H9 (cell line): ENCODE measurements at regions not wholly inside any gene's neighbourhood (a gene's known extent, or its start where the extent isn't known, plus 50 kb on each side); places are given as distances from the start of the nearest gene placed in this dataset.
"Not testable (repeated sequence)": the region's sequence is repeated elsewhere in the genome, so short reads cannot be mapped to it uniquely, and the experiment has no call there.

ENCODE experiments used
- DNase-seq: peaks from one replicate; pipeline ENCODE4 v3.0.0-alpha.2; 2017
- H2AFZ ChIP-seq: one replicate; pipeline ENCODE4 v1.6.1; 2013; ENCODE audit warnings: mild to moderate bottlenecking, low read length, control low read depth, moderate library complexity
- H2AK5ac ChIP-seq: 2 replicates; pipeline ENCODE4 v1.6.1; 2013; ENCODE audit warnings: low read length, control low read depth, mixed read lengths; ENCODE audit not compliant: insufficient read length
- H2BK120ac ChIP-seq: one replicate; pipeline ENCODE4 v1.6.1; 2013; ENCODE audit warnings: low read depth, mild to moderate bottlenecking, low read length, control low read depth, inconsistent platforms; ENCODE audit not compliant: poor library complexity, severe bottlenecking
- H2BK12ac ChIP-seq: 2 replicates; pipeline ENCODE4 v1.6.1; 2013; ENCODE audit warnings: low read length, control low read depth, mixed read lengths, low read depth; ENCODE audit not compliant: insufficient read length
- H2BK15ac ChIP-seq: 2 replicates; pipeline ENCODE4 v1.6.1; 2013; ENCODE audit warnings: low read depth, low read length, control low read depth
- H2BK20ac ChIP-seq: one replicate; pipeline ENCODE4 v1.6.1; 2013; ENCODE audit warnings: low read depth, mild to moderate bottlenecking, low read length, control low read depth, inconsistent platforms; ENCODE audit not compliant: poor library complexity, severe bottlenecking
- H2BK5ac ChIP-seq: 2 replicates; pipeline ENCODE4 v1.6.1; 2013; ENCODE audit warnings: low read length, control low read depth, mixed read lengths; ENCODE audit not compliant: insufficient read length
- H3K14ac ChIP-seq: 2 replicates; pipeline ENCODE4 v1.6.1; 2013; ENCODE audit warnings: low read length, control low read depth; ENCODE audit not compliant: insufficient read depth
- H3K18ac ChIP-seq: 2 replicates; pipeline ENCODE4 v1.6.1; 2013; ENCODE audit warnings: low read depth, mild to moderate bottlenecking, mixed read lengths, low read length, control low read depth; ENCODE audit not compliant: insufficient read length
- H3K23ac ChIP-seq: 2 replicates; pipeline ENCODE4 v1.6.1; 2013; ENCODE audit warnings: low read length, control low read depth, mixed read lengths, low read depth; ENCODE audit not compliant: insufficient read length
- H3K23me2 ChIP-seq: 2 replicates; pipeline ENCODE4 v1.6.1; 2013; ENCODE audit warnings: low read depth, mild to moderate bottlenecking, mixed read lengths, low read length, control low read depth; ENCODE audit not compliant: insufficient read length, poor library complexity, severe bottlenecking
- H3K27ac ChIP-seq: 2 replicates; pipeline ENCODE4 v1.5.1; 2013; ENCODE audit warnings: low read length, control low read depth, mixed read lengths, low read depth; ENCODE audit not compliant: insufficient read length
- H3K27me3 ChIP-seq: 2 replicates; pipeline ENCODE4 v1.6.1; 2013; ENCODE audit warnings: low read length, control low read depth, inconsistent platforms; ENCODE audit not compliant: insufficient read depth
- H3K4ac ChIP-seq: 2 replicates; pipeline ENCODE4 v1.6.1; 2013; ENCODE audit warnings: low read depth, mild to moderate bottlenecking, control low read depth, inconsistent platforms, low read length, moderate library complexity
- H3K4me1 ChIP-seq: 2 replicates; pipeline ENCODE4 v1.6.1; 2013; ENCODE audit warnings: low read length, control low read depth, inconsistent platforms; ENCODE audit not compliant: insufficient read depth
- H3K4me2 ChIP-seq: 2 replicates; pipeline ENCODE4 v1.6.1; 2013; ENCODE audit warnings: low read length, control low read depth, mixed read lengths; ENCODE audit not compliant: insufficient read length, insufficient read depth
- H3K56ac ChIP-seq: 2 replicates; pipeline ENCODE4 v1.6.1; 2013; ENCODE audit warnings: low read depth, mild to moderate bottlenecking, mixed read lengths, low read length, control low read depth; ENCODE audit not compliant: insufficient read length
- H3K79me1 ChIP-seq: 2 replicates; pipeline ENCODE4 v1.6.1; 2013; ENCODE audit warnings: low read depth, mild to moderate bottlenecking, moderate library complexity, low read length, control low read depth, inconsistent platforms; ENCODE audit not compliant: insufficient read depth, poor library complexity, severe bottlenecking
- H3K79me2 ChIP-seq: 2 replicates; pipeline ENCODE4 v1.6.1; 2013; ENCODE audit warnings: low read length, control low read depth, inconsistent platforms; ENCODE audit not compliant: insufficient read depth
- H3K9ac ChIP-seq: 2 replicates; pipeline ENCODE4 v1.6.1; 2013; ENCODE audit warnings: low read length, control low read depth, mixed read lengths; ENCODE audit not compliant: insufficient read length; ENCODE audit errors: extremely low read depth
- H3K9me3 ChIP-seq: one replicate; pipeline ENCODE4 v1.6.1; 2013; ENCODE audit warnings: low read depth, low read length, inconsistent platforms; ENCODE audit not compliant: control insufficient read depth
- H3T11ph ChIP-seq: one replicate; pipeline ENCODE4 v1.6.1; 2013; ENCODE audit warnings: mild to moderate bottlenecking, low read length, control low read depth, inconsistent platforms
- H4K20me1 ChIP-seq: one replicate; pipeline ENCODE4 v1.6.1; 2013; ENCODE audit not compliant: control insufficient read depth, insufficient read length, insufficient read depth
- H4K5ac ChIP-seq: 2 replicates; pipeline ENCODE4 v1.6.1; 2013; ENCODE audit warnings: low read depth, mild to moderate bottlenecking, mixed read lengths, low read length, control low read depth; ENCODE audit not compliant: insufficient read length
- H4K8ac ChIP-seq: replicated peaks from 2 replicates; pipeline ENCODE4 v1.6.1; 2013; ENCODE audit warnings: low read length, control low read depth, mixed read lengths, low read depth; ENCODE audit not compliant: insufficient read length
- H4K91ac ChIP-seq: 2 replicates; pipeline ENCODE4 v1.6.1; 2013; ENCODE audit warnings: low read depth, mild to moderate bottlenecking, moderate library complexity, mixed read lengths, low read length, control low read depth; ENCODE audit not compliant: insufficient read length
- H3K27ac Mint-ChIP-seq, 3 experiments: 2 replicates in 2 of 3; 3 replicates in 1 of 3; pipeline ENCODE4 v1.8.0; 2020 to 2021; ENCODE audit warnings: mixed read lengths in 3 of 3, mild to moderate bottlenecking in 1 of 3, moderate library complexity in 1 of 3
- H3K27me3 Mint-ChIP-seq: 2 replicates; pipeline ENCODE4 v1.8.0; 2021; ENCODE audit warnings: low read depth, mild to moderate bottlenecking, moderate library complexity, mixed read lengths
- H3K36me3 Mint-ChIP-seq, 3 experiments: 2 replicates in 2 of 3; 3 replicates in 1 of 3; pipeline ENCODE4 v1.8.0; 2020 to 2021; ENCODE audit warnings: low read depth in 3 of 3, mixed read lengths in 3 of 3; ENCODE audit not compliant: insufficient read depth in 1 of 3
- H3K4me1 Mint-ChIP-seq, 2 experiments: 2 replicates each; pipeline ENCODE4 v1.8.0; 2020; ENCODE audit warnings: mixed read lengths in 2 of 2
- H3K4me3 Mint-ChIP-seq, 2 experiments: 2 replicates in 1 of 2; 3 replicates in 1 of 2; pipeline ENCODE4 v1.8.0; 2020 to 2021; ENCODE audit warnings: mild to moderate bottlenecking in 2 of 2, mixed read lengths in 2 of 2, moderate library complexity in 1 of 2
- H3K9me3 Mint-ChIP-seq, 2 experiments: 2 replicates in 1 of 2; 3 replicates in 1 of 2; pipeline ENCODE4 v1.8.0; 2020; ENCODE audit warnings: mild to moderate bottlenecking in 2 of 2, mixed read lengths in 2 of 2, moderate library complexity in 1 of 2
- CTCF ChIP-seq: fragments of 200-600 bp; sonication (generic); conservative IDR thresholded peaks from 3 replicates; pipeline ENCODE4 v1.8.0; 2021; ENCODE audit warnings: antibody characterized with exemption, mild to moderate bottlenecking
- WGBS: extraction: QIAGEN DNeasy Blood & Tissue Kit; methylation state at CpG from one replicate; pipeline ENCODE4 v1.1.7; 2013; ENCODE audit warnings: missing lambda C conversion rate, low lambda C conversion rate, mixed read lengths; ENCODE audit not compliant: insufficient read length; ENCODE audit errors: extremely low coverage; 5-methylcytosine and 5-hydroxymethylcytosine counted together

GRCh38 chr18:39230086-39230803, 1664.6 kb upstream of the CELF4 start:
- Mint-ChIP-seq H3K27me3 (no peaks in the 10 kb centered on the region; the same call in 1 of the 2 replicates), H3K27ac (no peak overlapping the region; a peak in 1 of 7 replicates), H3K4me3 (no peak overlapping the region), H3K9me3 (peaks cover 16 to 26% of the 10 kb centered on the region in 2 experiments), H3K4me1 (peaks cover 13 to 17% of the 10 kb centered on the region in 2 experiments), H3K36me3 (peaks cover 13 to 28% (median 22%) of the 10 kb centered on the region in 3 experiments)
- H3K4ac ChIP-seq, result no peak overlapping the region
- WGBS, result no CpG with 5 or more reads among the region's 5 CpGs
- no peak overlapping the region for H3K14ac ChIP-seq
- no peaks in the 10 kb centered on the region for H4K20me1 ChIP-seq
- H3K18ac ChIP-seq, result no peak overlapping the region
- no peaks in the 10 kb centered on the region for H3K27me3 ChIP-seq
- H2BK120ac ChIP-seq, result no peak overlapping the region
- H3K23ac ChIP-seq, result no peak overlapping the region
- TF ChIP-seq CTCF, result no peak
- peaks cover 9% of the 10 kb centered on the region for H3K9me3 ChIP-seq
- no peak for DNase-seq
- H2BK5ac ChIP-seq, result no peak overlapping the region
- H2AFZ ChIP-seq, result no peak overlapping the region
- H3K9ac ChIP-seq, result no peak overlapping the region
- no peak overlapping the region for H3T11ph ChIP-seq
- no peak overlapping the region for H4K91ac ChIP-seq
- no peak overlapping the region for H4K5ac ChIP-seq
- H2BK15ac ChIP-seq, result no peak overlapping the region
- no peak overlapping the region for H2AK5ac ChIP-seq
- no peaks in the 10 kb centered on the region for H3K79me1 ChIP-seq
- H3K79me2 ChIP-seq, result no peaks in the 10 kb centered on the region
- no peak overlapping the region for H4K8ac ChIP-seq
- no peaks in the 10 kb centered on the region for H3K4me1 ChIP-seq
- H2BK20ac ChIP-seq, result no peak overlapping the region
- H3K27ac ChIP-seq, result no peak overlapping the region
- no peak overlapping the region for H2BK12ac ChIP-seq
- no peaks in the 10 kb centered on the region for H3K23me2 ChIP-seq
- H3K56ac ChIP-seq, result no peak overlapping the region
- H3K4me2 ChIP-seq, result no peak overlapping the region

DNA sequence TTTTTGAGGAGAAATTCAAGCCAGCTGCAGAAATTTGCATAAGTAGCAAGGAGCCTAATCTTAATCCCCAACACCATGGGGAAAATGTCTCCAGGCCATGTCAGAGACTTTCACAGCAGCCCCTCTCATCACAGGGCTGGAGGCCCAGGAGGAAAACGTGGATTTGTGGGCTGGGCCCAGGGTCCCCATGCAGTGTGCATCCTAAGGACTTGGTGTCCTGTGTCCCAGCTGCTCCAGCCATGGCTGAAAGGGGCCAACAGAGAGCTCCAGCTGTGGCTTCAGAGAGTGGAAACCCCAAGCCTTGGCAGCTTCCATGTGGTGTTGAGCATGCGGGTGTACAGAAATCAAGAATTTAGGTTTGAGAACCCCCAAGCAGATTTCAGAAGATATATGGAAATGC, 1662.2 kb upstream of the CELF4 start:
- not testable (repeated sequence) for H3K36me3 Mint-ChIP-seq
- WGBS, result no CpG with 5 or more reads among the region's 2 CpGs

More for the DNA sequence above, 1662.2 kb upstream of the CELF4 start:
- not testable (repeated sequence) for H4K20me1 ChIP-seq, H2BK15ac ChIP-seq, H3K9me3 ChIP-seq, H3K56ac ChIP-seq, H3K27ac Mint-ChIP-seq, DNase-seq, H3K9ac ChIP-seq, H3K23me2 ChIP-seq, H3K18ac ChIP-seq, H4K8ac ChIP-seq, H4K91ac ChIP-seq, H4K5ac ChIP-seq, H3K4me2 ChIP-seq, H3K4me3 Mint-ChIP-seq, H2BK20ac ChIP-seq, H2BK5ac ChIP-seq, H2AFZ ChIP-seq, H3K4me1 ChIP-seq, H2AK5ac ChIP-seq, H2BK120ac ChIP-seq, H3K27me3 Mint-ChIP-seq, H3K27me3 ChIP-seq, H3K27ac ChIP-seq, H3K79me1 ChIP-seq, H3K79me2 ChIP-seq, H3K14ac ChIP-seq, H2BK12ac ChIP-seq, H3K23ac ChIP-seq, H3K4ac ChIP-seq, H3K9me3 Mint-ChIP-seq, H3T11ph ChIP-seq
- peaks cover 13 to 17% of the 10 kb centered on the region in 2 experiments for H3K4me1 Mint-ChIP-seq
